ENCODE measurements at regions not wholly inside any gene's neighbourhood (a gene's known extent, or its start where the extent isn't known, plus 50 kb on each side); places are given as distances from the start of the nearest gene placed in this dataset.

GRCh38 chr13:108127406-108127805, 87.9 kb downstream of the LIG4 start:
- no peaks in the 10 kb centered on the region for H3K36me3 ChIP-seq (ENCODE audit: insufficient read depth, low read length)
- no peak overlapping the region for H3K4me2 ChIP-seq (ENCODE audit: low read depth, low read length, poor library complexity, severe bottlenecking)
- no peaks in the 10 kb centered on the region for H3K9me2 ChIP-seq (replicated peaks; ENCODE audit: low read depth, low read length)
- H3K4me3 ChIP-seq (ENCODE audit: low read length, poor library complexity, severe bottlenecking) = no peak overlapping the region
- H3K9me3 ChIP-seq (ENCODE audit: insufficient read depth, low read depth, low read length) = no peaks in the 10 kb centered on the region
- no peak overlapping the region for H3K9ac ChIP-seq (ENCODE audit: low read depth, low read length, poor library complexity, severe bottlenecking)
- H3F3A ChIP-seq (ENCODE audit: low read depth) = no peaks in the 10 kb centered on the region
- H2AFZ ChIP-seq (ENCODE audit: low read length) = no peak overlapping the region
- H4K20me1 ChIP-seq (ENCODE audit: insufficient read depth, low read length, poor library complexity, severe bottlenecking) = no peaks in the 10 kb centered on the region
- TF ChIP-seq CTCF (conservative IDR thresholded peaks at IDR 0.05; ENCODE audit: low read length) (no peak), EZH2phosphoT487 (IDR thresholded peaks at IDR 0.05; ENCODE audit: borderline replicate concordance) (no peak)
- no peaks in the 10 kb centered on the region for H3K79me2 ChIP-seq (ENCODE audit: insufficient read depth, low read length)
- no peaks in the 10 kb centered on the region for H3K27me3 ChIP-seq (ENCODE audit: insufficient read depth, low read length, poor library complexity, severe bottlenecking)
- no peaks in the 10 kb centered on the region for H3K4me1 ChIP-seq (ENCODE audit: insufficient read depth, low read length, poor library complexity, severe bottlenecking)

GRCh38 chr13:108126056-108126455, 89.3 kb downstream of the LIG4 start:
- no peaks in the 10 kb centered on the region for H3K4me1 ChIP-seq (ENCODE audit: insufficient read depth, low read length, poor library complexity, severe bottlenecking)
- no peak overlapping the region for H2AFZ ChIP-seq (ENCODE audit: low read length)
- H3K9ac ChIP-seq (ENCODE audit: low read depth, low read length, poor library complexity, severe bottlenecking) = no peak overlapping the region
- TF ChIP-seq EZH2phosphoT487 (IDR thresholded peaks at IDR 0.05; ENCODE audit: borderline replicate concordance) = no peak
- TF ChIP-seq CTCF (conservative IDR thresholded peaks at IDR 0.05; ENCODE audit: low read length) = no peak
- H3K4me3 ChIP-seq (ENCODE audit: low read length, poor library complexity, severe bottlenecking) = no peak overlapping the region
- no peaks in the 10 kb centered on the region for H3F3A ChIP-seq (ENCODE audit: low read depth)
- no peaks in the 10 kb centered on the region for H3K27me3 ChIP-seq (ENCODE audit: insufficient read depth, low read length, poor library complexity, severe bottlenecking)
- no peaks in the 10 kb centered on the region for H3K9me3 ChIP-seq (ENCODE audit: insufficient read depth, low read depth, low read length)
- H3K79me2 ChIP-seq (ENCODE audit: insufficient read depth, low read length) = no peaks in the 10 kb centered on the region
- H3K36me3 ChIP-seq (ENCODE audit: insufficient read depth, low read length) = no peaks in the 10 kb centered on the region
- H3K9me2 ChIP-seq (replicated peaks; ENCODE audit: low read depth, low read length) = no peaks in the 10 kb centered on the region
- H4K20me1 ChIP-seq (ENCODE audit: insufficient read depth, low read length, poor library complexity, severe bottlenecking) = no peaks in the 10 kb centered on the region
- no peak overlapping the region for H3K4me2 ChIP-seq (ENCODE audit: low read depth, low read length, poor library complexity, severe bottlenecking)

GRCh38 chr13:108121406-108121805, 93.9 kb downstream of the LIG4 start:
- Histone ChIP-seq H3K4me1 (ENCODE audit: insufficient read depth, low read length, poor library complexity, severe bottlenecking) (no peaks in the 10 kb centered on the region), H4K20me1 (ENCODE audit: insufficient read depth, low read length, poor library complexity, severe bottlenecking) (no peaks in the 10 kb centered on the region), H3K9me3 (ENCODE audit: insufficient read depth, low read depth, low read length) (no peaks in the 10 kb centered on the region), H3K4me3 (ENCODE audit: low read length, poor library complexity, severe bottlenecking) (no peak overlapping the region), H3K27me3 (ENCODE audit: insufficient read depth, low read length, poor library complexity, severe bottlenecking) (no peaks in the 10 kb centered on the region), H3K9ac (ENCODE audit: low read depth, low read length, poor library complexity, severe bottlenecking) (no peak overlapping the region), H3K36me3 (ENCODE audit: insufficient read depth, low read length) (no peaks in the 10 kb centered on the region), H3K79me2 (ENCODE audit: insufficient read depth, low read length) (no peaks in the 10 kb centered on the region), H3K9me2 (replicated peaks; ENCODE audit: low read depth, low read length) (no peaks in the 10 kb centered on the region), H2AFZ (ENCODE audit: low read length) (no peak overlapping the region), H3F3A (ENCODE audit: low read depth) (no peaks in the 10 kb centered on the region), H3K4me2 (ENCODE audit: low read depth, low read length, poor library complexity, severe bottlenecking) (no peak overlapping the region)
- TF ChIP-seq EZH2phosphoT487 (IDR thresholded peaks at IDR 0.05; ENCODE audit: borderline replicate concordance) (no peak), CTCF (conservative IDR thresholded peaks at IDR 0.05; ENCODE audit: low read length) (no peak)
